Endothelial cell of umbilical vein (primary cell): ENCODE measurements at regions not wholly inside any gene's neighbourhood (a gene's known extent, or its start where the extent isn't known, plus 50 kb on each side); places are given as distances from the start of the nearest gene placed in this dataset.

Experiments used
- BruUV-seq: library from RNA; stranded (reverse); fragments of 400-500 nt; replicated peaks from 2 replicates; lab custom pipeline; 2021; lab: Mats Ljungman, UMichigan
- CTCF ChIA-PET: fragments of 300-600, 350-600 bp; sonication (Branson Sonifier 250); formaldehyde crosslinking; loops from one replicate; lab custom pipeline; 2021; ENCODE audit warnings: antibody characterized with exemption, inconsistent platforms; lab: Charles Lee
- POLR2A ChIA-PET: fragments of 300-600, 350-600 bp; sonication (Branson Sonifier 250); formaldehyde crosslinking; loops from one replicate; lab custom pipeline; 2021; ENCODE audit warnings: antibody characterized with exemption, inconsistent platforms; lab: Charles Lee
- DNase-seq: peaks from one replicate; pipeline ENCODE4 v3.0.0-alpha.2; 2011; ENCODE audit warnings: low read depth, low spot score
- FAIRE-seq: peaks from 2 replicates; lab custom pipeline; 2011; peaks lifted over from hg19 to GRCh38; lab: Jason Lieb, UNC
- H2AFZ ChIP-seq: 2 replicates; pipeline ENCODE4 v1.6.0; 2012; ENCODE audit warnings: low read depth, low read length, control low read depth, inconsistent platforms
- H3K27ac ChIP-seq: 2 replicates; pipeline ENCODE4 v1.5.1; 2011; ENCODE audit warnings: low read depth, mild to moderate bottlenecking, control low read depth, low read length, moderate library complexity; ENCODE audit not compliant: insufficient read depth
- H3K27me3 ChIP-seq, 2 experiments: 2 replicates each; pipeline versions ENCODE4 v1.6.0 to v1.6.1; 2011; ENCODE audit warnings: low read length in 2 of 2, mixed read lengths in 1 of 2; ENCODE audit not compliant: control insufficient read depth in 2 of 2, insufficient read depth in 2 of 2
- H3K36me3 ChIP-seq, 2 experiments: 2 replicates in 1 of 2; 3 replicates in 1 of 2; pipeline ENCODE4 v1.5.1; 2011; ENCODE audit warnings: low read length in 2 of 2, mild to moderate bottlenecking in 1 of 2, moderate library complexity in 1 of 2; ENCODE audit not compliant: control insufficient read depth in 2 of 2, insufficient read depth in 2 of 2; ENCODE audit errors: extremely low read depth in 1 of 2
- H3K4me1 ChIP-seq: 3 replicates; pipeline ENCODE4 v1.5.1; 2011; ENCODE audit warnings: mild to moderate bottlenecking, low read length; ENCODE audit not compliant: control insufficient read depth, insufficient read depth; ENCODE audit errors: extremely low read depth
- H3K4me2 ChIP-seq: 2 replicates; pipeline ENCODE4 v1.6.1; 2011; ENCODE audit warnings: low read length, control low read depth, mixed read lengths; ENCODE audit not compliant: insufficient read depth
- H3K4me3 ChIP-seq, 3 experiments: fragments of 200-600 bp in 1 of 3; sonication (generic), shearing (Covaris generic) in 1 of 3; replicated peaks in 1 of 3; 2 replicates each; pipeline ENCODE4 v1.5.1; 2011 to 2016; ENCODE audit warnings: control low read depth in 3 of 3, low read length in 3 of 3, mild to moderate bottlenecking in 2 of 3, inconsistent platforms in 1 of 3, low read depth in 1 of 3, moderate library complexity in 1 of 3; ENCODE audit not compliant: insufficient read depth in 1 of 3
- H3K79me2 ChIP-seq: 2 replicates; pipeline ENCODE4 v1.6.0; 2012; ENCODE audit warnings: low read length, inconsistent platforms; ENCODE audit not compliant: control insufficient read depth, insufficient read depth
- H3K9ac ChIP-seq: replicated peaks from 2 replicates; pipeline ENCODE3; 2011; ENCODE audit warnings: low read length, control low read depth; ENCODE audit not compliant: insufficient read depth; ENCODE audit errors: extremely low read depth
- H3K9me1 ChIP-seq: replicated peaks from 3 replicates; pipeline ENCODE4 v1.6.0; 2011; ENCODE audit warnings: mild to moderate bottlenecking, low read length; ENCODE audit not compliant: control insufficient read depth, insufficient read depth; ENCODE audit errors: extremely low read depth
- H3K9me3 ChIP-seq: replicated peaks from 2 replicates; pipeline ENCODE4 v1.5.1; 2012; ENCODE audit warnings: low read length, inconsistent platforms; ENCODE audit not compliant: control insufficient read depth, insufficient read depth
- H4K20me1 ChIP-seq: replicated peaks from 2 replicates; pipeline ENCODE3; 2011; ENCODE audit warnings: mild to moderate bottlenecking, low read length; ENCODE audit not compliant: control insufficient read depth, insufficient read depth; ENCODE audit errors: extremely low read depth
- EZH2 ChIP-seq: IDR thresholded peaks from 2 replicates; pipeline ENCODE4 v1.6.1; 2012; ENCODE audit warnings: borderline replicate concordance, low read depth, mild to moderate bottlenecking, moderate library complexity, low read length, inconsistent platforms; ENCODE audit not compliant: severe bottlenecking
- FOS ChIP-seq: IDR thresholded peaks from 2 replicates; pipeline ENCODE4 v1.6.1; 2011; ENCODE audit warnings: mild to moderate bottlenecking, low read length, moderate library complexity, borderline replicate concordance; ENCODE audit not compliant: insufficient read depth
- GATA2 ChIP-seq: IDR thresholded peaks from 2 replicates; pipeline ENCODE4 v1.7.0; 2011; ENCODE audit warnings: low read depth, mild to moderate bottlenecking, moderate library complexity, mixed read lengths, low read length; ENCODE audit not compliant: insufficient read length, insufficient read depth
- JUN ChIP-seq: IDR thresholded peaks from 2 replicates; pipeline ENCODE4 v1.6.1; 2011; ENCODE audit warnings: borderline replicate concordance, low read depth; ENCODE audit not compliant: insufficient read length, insufficient read depth
- MYC ChIP-seq: IDR thresholded peaks from one replicate; pipeline ENCODE4 v1.6.1; 2011; ENCODE audit warnings: mild to moderate bottlenecking, low read depth, low read length
- POLR2A ChIP-seq: IDR thresholded peaks from 2 replicates; pipeline ENCODE4 v1.6.1; 2012; ENCODE audit warnings: low read depth, mild to moderate bottlenecking, control low read depth, low read length
- POLR2AphosphoS5 ChIP-seq: IDR thresholded peaks from 2 replicates; pipeline ENCODE4 v1.6.1; 2012; ENCODE audit warnings: low read depth, mild to moderate bottlenecking, control low read depth, low read length, moderate library complexity; ENCODE audit not compliant: insufficient read depth
- dilution Hi-C: fragments of 300-500 bp; cut with MboI; formaldehyde crosslinking; loops from one replicate; pipeline ENCODE4 v1.15.0; 2019; ENCODE audit warnings: low sequenced_read_pairs; ENCODE audit not compliant: extremely low pct_ligation_motif_present
- intact Hi-C: fragments of 100-400 bp; cut with micrococcal nuclease; formaldehyde crosslinking; loops from one replicate; pipeline ENCODE4 v1.10.0; 2022
- TF ChIP-seq, protein P1 (sequence below): IDR thresholded peaks from 2 replicates; pipeline ENCODE4 v1.6.1; 2011; ENCODE audit not compliant: insufficient read depth, insufficient read length
- TF ChIP-seq, protein P2 (sequence below), 2 donors: IDR thresholded peaks; 1 replicate in 1 of 2; 2 replicates in 1 of 2; pipeline ENCODE4 v1.5.1; 2011; ENCODE audit warnings: low read length in 2 of 2, mild to moderate bottlenecking in 2 of 2, moderate library complexity in 2 of 2, control low read depth in 1 of 2, inconsistent platforms in 1 of 2, low read depth in 1 of 2; ENCODE audit not compliant: insufficient read depth in 1 of 2; ENCODE audit errors: extremely low read depth in 1 of 2

DNA sequence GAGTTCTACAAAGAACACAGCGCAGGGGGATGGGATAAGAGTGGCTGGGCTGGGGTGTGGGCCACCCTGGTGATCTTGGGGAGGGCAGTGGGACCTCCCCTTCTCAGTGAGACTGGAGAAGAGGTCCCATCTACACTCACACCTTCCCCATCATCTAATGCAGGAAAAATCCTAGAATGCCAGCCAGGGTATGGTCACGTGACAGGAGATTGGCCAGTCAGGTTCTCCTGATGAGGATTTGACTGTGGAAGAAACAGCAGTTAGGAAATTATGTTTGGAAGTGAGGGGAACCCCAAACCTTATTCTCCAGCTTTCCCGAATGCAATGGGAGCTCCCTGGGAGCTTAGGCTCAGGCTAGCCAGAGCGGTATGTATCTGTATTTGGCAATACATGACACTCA is 158.8 kb upstream of the GRB10 start:
- intact Hi-C loops (no loop called here), dilution Hi-C loops (no loop called here)
- H3K4me3 ChIP-seq: no peak overlapping the region
- H2AFZ ChIP-seq: no peak overlapping the region
- no peak for DNase-seq
- no peaks in the 10 kb centered on the region for H3K9me1 ChIP-seq
- no peaks in the 10 kb centered on the region for H3K79me2 ChIP-seq
- TF ChIP-seq JUN (no peak), GATA2 (no peak), MYC (no peak), FOS (no peak), EZH2 (no peak), POLR2AphosphoS5 (no peak), POLR2A (no peak)
- TF ChIP-seq, protein P1, sequence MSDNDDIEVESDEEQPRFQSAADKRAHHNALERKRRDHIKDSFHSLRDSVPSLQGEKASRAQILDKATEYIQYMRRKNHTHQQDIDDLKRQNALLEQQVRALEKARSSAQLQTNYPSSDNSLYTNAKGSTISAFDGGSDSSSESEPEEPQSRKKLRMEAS: no peak
- TF ChIP-seq, protein P2, sequence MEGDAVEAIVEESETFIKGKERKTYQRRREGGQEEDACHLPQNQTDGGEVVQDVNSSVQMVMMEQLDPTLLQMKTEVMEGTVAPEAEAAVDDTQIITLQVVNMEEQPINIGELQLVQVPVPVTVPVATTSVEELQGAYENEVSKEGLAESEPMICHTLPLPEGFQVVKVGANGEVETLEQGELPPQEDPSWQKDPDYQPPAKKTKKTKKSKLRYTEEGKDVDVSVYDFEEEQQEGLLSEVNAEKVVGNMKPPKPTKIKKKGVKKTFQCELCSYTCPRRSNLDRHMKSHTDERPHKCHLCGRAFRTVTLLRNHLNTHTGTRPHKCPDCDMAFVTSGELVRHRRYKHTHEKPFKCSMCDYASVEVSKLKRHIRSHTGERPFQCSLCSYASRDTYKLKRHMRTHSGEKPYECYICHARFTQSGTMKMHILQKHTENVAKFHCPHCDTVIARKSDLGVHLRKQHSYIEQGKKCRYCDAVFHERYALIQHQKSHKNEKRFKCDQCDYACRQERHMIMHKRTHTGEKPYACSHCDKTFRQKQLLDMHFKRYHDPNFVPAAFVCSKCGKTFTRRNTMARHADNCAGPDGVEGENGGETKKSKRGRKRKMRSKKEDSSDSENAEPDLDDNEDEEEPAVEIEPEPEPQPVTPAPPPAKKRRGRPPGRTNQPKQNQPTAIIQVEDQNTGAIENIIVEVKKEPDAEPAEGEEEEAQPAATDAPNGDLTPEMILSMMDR (IDR thresholded peaks at IDR 0.05; ENCODE audit: extremely low read depth in 1 of 2, insufficient read depth in 1 of 2, low read depth in 1 of 2, low read length in 2 of 2): no peak
- H3K4me1 ChIP-seq: no peaks in the 10 kb centered on the region
- FAIRE-seq: no peak
- ChIA-PET CTCF (no interaction called here), POLR2A (no interaction called here)
- H3K27ac ChIP-seq: no peak overlapping the region
- BruUV-seq: no TSS peak
- no peaks in the 10 kb centered on the region for H4K20me1 ChIP-seq
- no peaks in the 10 kb centered on the region for H3K9me3 ChIP-seq
- H3K36me3 ChIP-seq: no peaks in the 10 kb centered on the region
- no peak overlapping the region for H3K4me2 ChIP-seq
- no peak overlapping the region for H3K9ac ChIP-seq
- H3K27me3 ChIP-seq: no peaks in the 10 kb centered on the region
